ENCODE measurements at regions not wholly inside any gene's neighbourhood (a gene's known extent, or its start where the extent isn't known, plus 50 kb on each side); places are given as distances from the start of the nearest gene placed in this dataset.
"Not testable (repeated sequence)": the region's sequence is repeated elsewhere in the genome, so short reads cannot be mapped to it uniquely, and the experiment has no call there.

- Mint-ChIP-seq H3K36me3 (ENCODE audit: low read depth) (no peaks in the 10 kb centered on the region), H3K27me3 (no peaks in the 10 kb centered on the region), H3K4me3 (no peak overlapping the region), H3K9me3 (ENCODE audit: low read depth) (peaks cover 7% of the 10 kb centered on the region), H3K27ac (no peak overlapping the region), H3K4me1 (peaks cover 6% of the 10 kb centered on the region)
- intact Hi-C loops (cut with DNase I, micrococcal nuclease): no loop called here
- ChIA-PET CTCF (no interaction called here), POLR2A (no interaction called here)
- no peak for ATAC-seq
- DNase-seq: no peak
These were observed 1883.3 kb upstream of the CELF4 start for GRCh38 chr18:39448942-39449341.

- H3K27me3 Mint-ChIP-seq; CTCF ChIA-PET; POLR2A ChIA-PET; H3K4me1 Mint-ChIP-seq; ATAC-seq; H3K9me3 Mint-ChIP-seq (ENCODE audit: low read depth); H3K27ac Mint-ChIP-seq; H3K4me3 Mint-ChIP-seq; intact Hi-C loops (cut with DNase I, micrococcal nuclease); DNase-seq; H3K36me3 Mint-ChIP-seq (ENCODE audit: low read depth): not testable (repeated sequence)
These were observed 1879.4 kb upstream of the CELF4 start for GRCh38 chr18:39444957-39445356.

- H3K36me3 Mint-ChIP-seq (ENCODE audit: low read depth): no peaks in the 10 kb centered on the region
- H3K9me3 Mint-ChIP-seq (ENCODE audit: low read depth): peaks cover 10% of the 10 kb centered on the region
- ChIA-PET CTCF (no interaction called here), POLR2A (no interaction called here)
- ATAC-seq: no peak
- H3K27me3 Mint-ChIP-seq: no peaks in the 10 kb centered on the region
- H3K4me3 Mint-ChIP-seq: no peak overlapping the region
- intact Hi-C loops (cut with DNase I, micrococcal nuclease): no loop called here
- H3K27ac Mint-ChIP-seq: no peak overlapping the region
- no peak for DNase-seq
- no peaks in the 10 kb centered on the region for H3K4me1 Mint-ChIP-seq
These were observed 1876.0 kb upstream of the CELF4 start for GRCh38 chr18:39441648-39442047.

GRCh38 chr18:39435996-39436395 is 1870.4 kb upstream of the CELF4 start:
- Mint-ChIP-seq H3K4me1 (no peaks in the 10 kb centered on the region), H3K36me3 (ENCODE audit: low read depth) (no peaks in the 10 kb centered on the region), H3K27me3 (no peaks in the 10 kb centered on the region), H3K27ac (no peak overlapping the region), H3K9me3 (ENCODE audit: low read depth) (peaks cover 6% of the 10 kb centered on the region), H3K4me3 (no peak overlapping the region)
- CTCF ChIA-PET: interaction anchor here (0.9 kb wide), 1 partner anchor 572 kb away, joined by 3 read pairs; no protein-coding TSS in a partner anchor
- no peak for ATAC-seq
- no peak for DNase-seq
- intact Hi-C loops (cut with DNase I, micrococcal nuclease): no loop called here
- POLR2A ChIA-PET: no interaction called here

- no peaks in the 10 kb centered on the region for H3K27me3 Mint-ChIP-seq
- DNase-seq (no peak), ATAC-seq (no peak)
- no peak overlapping the region for H3K27ac Mint-ChIP-seq
- CTCF ChIA-PET: interaction anchor here (1.1 kb wide), 1 partner anchor 9 kb away, joined by 5 read pairs; no protein-coding TSS in a partner anchor
- H3K4me1 Mint-ChIP-seq: no peaks in the 10 kb centered on the region
- POLR2A ChIA-PET: no interaction called here
- intact Hi-C loops (cut with DNase I, micrococcal nuclease): no loop called here
- no peak overlapping the region for H3K4me3 Mint-ChIP-seq
- no peaks in the 10 kb centered on the region for H3K36me3 Mint-ChIP-seq (ENCODE audit: low read depth)
- peaks cover 6% of the 10 kb centered on the region for H3K9me3 Mint-ChIP-seq (ENCODE audit: low read depth)
These were observed 1869.6 kb upstream of the CELF4 start for GRCh38 chr18:39435209-39435608.

- H3K27ac Mint-ChIP-seq: no peak overlapping the region
- H3K9me3 Mint-ChIP-seq (ENCODE audit: low read depth): peaks cover 6% of the 10 kb centered on the region
- no peak for DNase-seq
- no peaks in the 10 kb centered on the region for H3K27me3 Mint-ChIP-seq
- CTCF ChIA-PET: interaction anchor here (1.1 kb wide), 1 partner anchor 9 kb away, joined by 5 read pairs; no protein-coding TSS in a partner anchor
- H3K4me3 Mint-ChIP-seq: no peak overlapping the region
- no peaks in the 10 kb centered on the region for H3K36me3 Mint-ChIP-seq (ENCODE audit: low read depth)
- H3K4me1 Mint-ChIP-seq: no peaks in the 10 kb centered on the region
- intact Hi-C loops (cut with DNase I, micrococcal nuclease): no loop called here
- POLR2A ChIA-PET: no interaction called here
- ATAC-seq: no peak
These were observed 1868.8 kb upstream of the CELF4 start for GRCh38 chr18:39434223-39434920.

GRCh38 chr18:39425172-39425850 is 1859.7 kb upstream of the CELF4 start:
- H3K9me3 Mint-ChIP-seq (ENCODE audit: low read depth): peaks cover 14% of the 10 kb centered on the region
- ChIA-PET POLR2A (no interaction called here), CTCF (interaction anchor here (1.4 kb wide), 1 partner anchor 9 kb away, joined by 5 read pairs; no protein-coding TSS in a partner anchor)
- no peaks in the 10 kb centered on the region for H3K4me1 Mint-ChIP-seq
- intact Hi-C loops (cut with DNase I, micrococcal nuclease): no loop called here
- ATAC-seq: no peak
- no peak overlapping the region for H3K4me3 Mint-ChIP-seq
- no peaks in the 10 kb centered on the region for H3K36me3 Mint-ChIP-seq (ENCODE audit: low read depth)
- no peaks in the 10 kb centered on the region for H3K27me3 Mint-ChIP-seq
- DNase-seq: no peak
- H3K27ac Mint-ChIP-seq: no peak overlapping the region

- ATAC-seq (no peak), DNase-seq (no peak)
- intact Hi-C loops (cut with DNase I, micrococcal nuclease): no loop called here
- peaks cover 14% of the 10 kb centered on the region for H3K9me3 Mint-ChIP-seq (ENCODE audit: low read depth)
- H3K27me3 Mint-ChIP-seq: no peaks in the 10 kb centered on the region
- H3K4me1 Mint-ChIP-seq: no peaks in the 10 kb centered on the region
- POLR2A ChIA-PET: no interaction called here
- H3K36me3 Mint-ChIP-seq (ENCODE audit: low read depth): no peaks in the 10 kb centered on the region
- CTCF ChIA-PET: no interaction called here
- H3K4me3 Mint-ChIP-seq: no peak overlapping the region
- no peak overlapping the region for H3K27ac Mint-ChIP-seq
These were observed 1858.7 kb upstream of the CELF4 start for GRCh38 chr18:39424261-39424660.

- Mint-ChIP-seq H3K36me3 (ENCODE audit: low read depth) (no peaks in the 10 kb centered on the region), H3K9me3 (ENCODE audit: low read depth) (peaks cover 3% of the 10 kb centered on the region), H3K27me3 (no peaks in the 10 kb centered on the region), H3K4me1 (no peaks in the 10 kb centered on the region), H3K27ac (no peak overlapping the region), H3K4me3 (no peak overlapping the region)
- intact Hi-C loops (cut with DNase I, micrococcal nuclease): no loop called here
- ChIA-PET POLR2A (no interaction called here), CTCF (no interaction called here)
- DNase-seq (no peak), ATAC-seq (no peak)
These were observed 1855.7 kb upstream of the CELF4 start for GRCh38 chr18:39421276-39421675.

GRCh38 chr18:39419315-39419714 is 1853.7 kb upstream of the CELF4 start:
- Mint-ChIP-seq H3K4me1 (peaks cover 1% of the 10 kb centered on the region), H3K27me3 (no peaks in the 10 kb centered on the region), H3K4me3 (no peak overlapping the region), H3K27ac (no peak overlapping the region), H3K36me3 (ENCODE audit: low read depth) (no peaks in the 10 kb centered on the region), H3K9me3 (ENCODE audit: low read depth) (no peaks in the 10 kb centered on the region)
- intact Hi-C loops (cut with DNase I, micrococcal nuclease): no loop called here
- ChIA-PET POLR2A (no interaction called here), CTCF (no interaction called here)
- DNase-seq (no peak), ATAC-seq (no peak)

GRCh38 chr18:39415471-39415870 is 1849.9 kb upstream of the CELF4 start:
- intact Hi-C loops (cut with DNase I, micrococcal nuclease): no loop called here
- no peak overlapping the region for H3K4me3 Mint-ChIP-seq
- CTCF ChIA-PET: no interaction called here
- H3K36me3 Mint-ChIP-seq (ENCODE audit: low read depth): no peaks in the 10 kb centered on the region
- POLR2A ChIA-PET: no interaction called here
- no peak for DNase-seq
- H3K4me1 Mint-ChIP-seq: peaks cover 9% of the 10 kb centered on the region
- no peak for ATAC-seq
- H3K9me3 Mint-ChIP-seq (ENCODE audit: low read depth): peaks cover 6% of the 10 kb centered on the region
- peaks cover 4% of the 10 kb centered on the region for H3K27me3 Mint-ChIP-seq
- no peak overlapping the region for H3K27ac Mint-ChIP-seq

- Mint-ChIP-seq H3K9me3 (ENCODE audit: low read depth) (peaks cover 6% of the 10 kb centered on the region), H3K36me3 (ENCODE audit: low read depth) (no peaks in the 10 kb centered on the region), H3K4me3 (no peak overlapping the region), H3K27me3 (peaks cover 4% of the 10 kb centered on the region), H3K4me1 (peaks cover 9% of the 10 kb centered on the region), H3K27ac (no peak overlapping the region)
- intact Hi-C loops (cut with DNase I, micrococcal nuclease): loop anchor here in 1 of 2 experiments (1.0 kb wide), 1 partner anchor 473 kb away; no protein-coding TSS in a partner anchor
- ChIA-PET CTCF (interaction anchor here (0.6 kb wide), 1 partner anchor 759 kb away, joined by 4 read pairs; no protein-coding TSS in a partner anchor), POLR2A (no interaction called here)
- no peak for DNase-seq
- peak; percentile 97 for ATAC-seq
These were observed 1848.6 kb upstream of the CELF4 start for GRCh38 chr18:39414009-39414700.

Data from activated CD4-positive, alpha-beta T cell treated with anti-CD3 and anti-CD28 coated beads for 36 hours (primary cell).